ENCODE measurements at regions not wholly inside any gene's neighbourhood (a gene's known extent, or its start where the extent isn't known, plus 50 kb on each side); places are given as distances from the start of the nearest gene placed in this dataset.

DNA sequence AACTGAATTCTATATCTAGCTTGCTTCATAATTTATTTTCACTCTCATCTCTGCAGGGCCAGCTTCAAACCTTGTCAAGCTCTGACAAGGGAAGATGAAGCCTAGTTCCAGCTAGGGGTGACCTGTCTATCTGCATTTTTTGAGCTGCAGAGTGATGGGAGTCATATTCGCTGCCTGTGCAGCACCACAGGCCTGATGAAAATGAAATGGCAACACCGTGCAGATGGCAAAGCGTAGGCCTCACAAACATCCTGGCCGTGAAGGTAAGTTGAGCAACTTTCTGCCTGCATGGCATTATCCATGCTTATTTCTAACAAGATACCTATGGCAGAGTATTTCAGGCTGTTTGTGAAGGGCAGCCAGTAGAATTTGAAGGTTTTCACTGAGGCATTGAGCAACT, 86.4 kb upstream of the C1QTNF9B start:
- DNase-seq (ENCODE audit: low spot score), result no peak

DNA sequence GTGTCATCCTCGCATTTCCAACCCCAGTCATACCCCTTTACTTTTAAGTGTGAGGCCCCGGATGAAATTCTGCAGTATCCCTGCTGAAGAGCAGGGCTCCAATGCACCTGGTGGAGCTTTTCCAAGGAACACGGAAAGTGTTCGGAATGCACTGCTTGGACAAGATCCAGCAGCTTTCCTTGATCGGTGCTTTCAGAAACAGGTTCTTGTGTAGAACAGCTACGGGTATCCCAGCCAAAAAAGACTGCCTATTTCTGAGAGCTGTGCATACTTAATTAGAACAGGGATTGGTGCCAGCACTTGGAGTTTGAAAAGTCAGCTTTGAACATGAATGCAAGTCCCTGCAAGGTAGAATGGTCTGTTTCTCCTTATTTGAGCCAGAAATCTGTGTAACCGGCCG, 87.2 kb upstream of the C1QTNF9B start:
- DNase-seq (ENCODE audit: low spot score), result no peak

- no peak for DNase-seq (ENCODE audit: low spot score)
Measured at GRCh38 chr13:23985060-23985459, 87.8 kb upstream of the C1QTNF9B start.

DNA sequence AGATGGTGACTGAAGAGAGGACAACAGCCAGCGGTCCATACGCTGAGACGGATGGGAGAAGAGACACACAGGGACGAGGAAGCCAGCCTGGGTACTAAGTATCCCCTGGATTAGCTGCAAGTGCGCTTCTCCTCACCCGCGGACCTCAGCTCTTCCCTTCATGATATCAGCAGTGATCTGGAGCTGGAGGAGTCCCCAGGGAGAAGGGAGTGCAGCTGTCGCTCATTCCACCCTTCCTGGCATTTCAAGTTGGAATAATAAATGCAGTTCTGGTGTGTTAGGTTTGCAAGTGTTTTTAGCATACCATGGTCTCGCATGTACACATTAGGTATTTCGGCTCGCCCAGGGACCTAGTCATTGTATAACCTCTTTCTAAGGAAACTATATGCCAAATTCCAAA, 88.5 kb upstream of the C1QTNF9B start:
- DNase-seq (ENCODE audit: low spot score), result no peak

DNA sequence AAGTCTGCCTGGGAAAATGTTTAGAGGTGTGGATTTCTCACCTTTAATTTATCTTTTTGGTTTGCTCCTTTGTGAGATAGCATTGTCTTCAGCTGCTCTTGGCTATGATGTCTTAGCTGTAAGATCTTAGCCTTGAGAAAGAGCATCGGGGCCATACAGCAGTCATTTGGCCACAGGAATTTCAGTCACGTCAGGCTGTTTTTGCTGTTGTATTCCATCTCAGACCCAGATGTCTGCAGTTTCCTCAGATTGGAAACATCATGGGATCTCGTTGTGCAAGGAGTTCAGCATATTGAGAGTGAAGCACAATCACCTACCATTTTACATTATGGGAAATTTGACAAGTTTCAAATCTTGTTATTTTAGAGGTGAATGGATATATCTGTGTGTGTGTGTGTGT, 89.3 kb upstream of the C1QTNF9B start:
- DNase-seq (ENCODE audit: low spot score), result peak; percentile 88

- no peak for DNase-seq (ENCODE audit: low spot score)
Measured at GRCh38 chr13:23987331-23987894, 90.1 kb upstream of the C1QTNF9B start.

DNA sequence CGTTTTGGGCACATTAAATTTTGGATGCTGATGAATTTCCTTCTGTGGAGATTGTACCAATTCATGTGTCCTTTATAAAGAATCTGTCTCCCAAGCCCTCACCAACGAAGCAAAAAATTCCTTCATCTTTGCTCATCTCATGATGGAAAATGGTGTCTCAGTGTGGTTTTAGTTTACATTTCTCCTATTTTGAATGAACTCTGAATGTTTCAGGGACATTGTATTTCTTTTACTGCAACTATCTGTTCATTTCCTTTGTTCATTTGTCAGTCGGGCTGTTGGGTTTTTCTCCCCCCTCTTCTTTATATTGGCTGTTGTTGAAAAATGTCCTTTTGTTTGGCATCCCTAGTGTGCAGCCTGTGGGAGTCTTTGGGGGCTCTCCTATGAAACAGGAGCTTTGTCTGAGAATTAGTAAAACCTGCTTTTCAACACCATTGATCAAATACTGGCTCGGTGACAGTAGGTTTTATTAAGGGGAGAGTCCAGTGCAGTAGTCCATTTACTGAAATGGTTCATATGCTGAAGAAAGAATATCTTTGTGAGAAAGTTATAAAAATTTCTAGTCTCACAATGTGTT, 91.3 kb upstream of the C1QTNF9B start:
- DNase-seq (ENCODE audit: low spot score), result no peak

DNA sequence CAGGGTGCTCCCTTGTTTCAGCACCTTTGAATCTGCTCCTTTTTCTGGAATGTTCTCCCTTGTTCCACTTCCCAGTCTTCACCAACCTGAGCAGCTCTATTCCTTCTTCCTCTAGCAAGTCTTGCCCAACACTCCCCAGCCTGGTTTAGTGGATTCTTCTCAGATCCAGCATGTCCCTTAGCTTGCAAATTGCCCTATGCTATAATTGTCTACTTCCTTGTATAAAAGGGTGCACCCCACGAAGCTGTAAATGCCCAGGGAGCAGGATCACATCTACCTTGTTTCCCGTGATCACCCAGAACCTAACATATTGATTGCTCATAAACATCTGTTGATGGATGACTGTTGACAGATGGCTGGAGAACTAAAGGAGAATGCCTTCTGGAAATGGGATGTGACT, 93.2 kb upstream of the C1QTNF9B start:
- no peak for DNase-seq (ENCODE audit: low spot score)

DNA sequence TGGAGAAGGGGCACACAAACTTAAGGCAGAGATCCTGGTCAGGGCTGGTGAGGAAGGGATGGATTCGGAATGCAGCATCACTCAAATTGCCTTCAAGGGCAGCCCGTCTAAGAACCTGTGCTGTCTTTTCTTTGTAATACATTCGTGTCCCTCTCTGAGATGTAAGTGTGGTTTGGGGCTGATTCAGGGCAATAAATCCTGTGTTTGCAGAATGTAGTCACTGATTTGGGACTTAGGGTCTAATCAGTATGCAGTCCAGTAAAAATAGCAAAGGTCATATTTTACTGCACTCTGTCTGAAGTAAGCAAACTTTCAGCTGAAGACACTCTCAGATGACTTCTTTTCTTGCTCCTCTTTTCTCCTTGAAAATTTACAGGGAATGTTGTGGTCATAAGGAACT, 93.8 kb upstream of the C1QTNF9B start:
- DNase-seq (ENCODE audit: low spot score), result no peak

- DNase-seq (ENCODE audit: low spot score), result no peak
Measured at GRCh38 chr13:23992781-23993679, 95.7 kb upstream of the C1QTNF9B start.

- no peak for DNase-seq (ENCODE audit: low spot score)
Measured at GRCh38 chr13:23993680-23993985, 96.3 kb upstream of the C1QTNF9B start.

- no peak for DNase-seq (ENCODE audit: low spot score)
Measured at GRCh38 chr13:23995283-23996073, 98.2 kb upstream of the C1QTNF9B start.

DNA sequence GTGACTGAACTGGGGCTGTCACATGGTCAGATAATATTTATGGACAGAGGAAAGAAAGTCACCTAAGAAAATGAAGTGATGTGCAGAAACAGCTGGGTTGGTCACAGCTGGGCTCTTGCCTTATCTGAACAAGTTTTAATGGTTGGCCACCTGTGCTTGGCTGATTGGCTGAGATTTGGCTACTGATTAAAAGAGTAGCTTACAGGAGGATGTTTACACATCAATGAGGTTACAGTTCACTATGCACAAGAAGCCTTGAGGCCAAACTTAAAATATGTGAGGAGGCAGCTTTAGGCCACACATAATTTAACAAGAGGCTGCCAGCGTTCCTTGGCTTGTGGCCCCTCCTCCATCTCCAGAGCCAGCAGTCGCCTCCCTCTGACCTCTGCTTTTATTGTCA, 99.2 kb upstream of the C1QTNF9B start:
- no peak for DNase-seq (ENCODE audit: low spot score)

GRCh38 chr13:23999424-23999823, 102.1 kb upstream of the C1QTNF9B start:
- DNase-seq (ENCODE audit: low spot score), result no peak

DNA sequence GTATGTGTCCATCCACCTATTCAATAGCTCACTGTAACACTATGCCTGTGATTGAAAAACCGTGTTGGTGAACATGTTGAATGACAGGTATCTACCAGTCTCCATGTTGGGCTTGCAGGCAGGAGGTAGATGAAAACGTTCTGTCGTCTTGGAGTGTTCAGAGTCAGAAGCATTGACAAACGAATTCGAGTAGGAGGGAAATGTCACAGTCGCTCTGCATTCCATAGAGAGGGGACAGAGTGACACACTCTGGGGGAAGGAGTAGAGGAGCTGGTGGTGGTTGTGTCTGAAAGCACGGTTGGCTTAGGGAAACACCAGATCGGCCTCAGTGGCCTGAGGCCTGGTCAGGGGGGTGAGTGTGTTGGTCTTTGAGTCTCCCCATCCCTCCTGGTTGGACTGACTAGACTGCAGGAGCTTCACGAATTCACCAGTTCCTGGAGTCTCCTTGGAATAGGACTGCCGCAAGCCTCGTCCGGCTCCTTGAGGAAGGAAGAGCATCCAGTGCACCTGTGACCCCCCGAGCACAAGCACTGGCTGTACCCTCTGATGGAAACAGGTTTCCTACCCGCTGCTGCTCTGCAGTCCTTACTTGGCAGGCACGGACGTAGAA, 105.0 kb upstream of the C1QTNF9B start:
- DNase-seq (ENCODE audit: low spot score), result no peak

DNA sequence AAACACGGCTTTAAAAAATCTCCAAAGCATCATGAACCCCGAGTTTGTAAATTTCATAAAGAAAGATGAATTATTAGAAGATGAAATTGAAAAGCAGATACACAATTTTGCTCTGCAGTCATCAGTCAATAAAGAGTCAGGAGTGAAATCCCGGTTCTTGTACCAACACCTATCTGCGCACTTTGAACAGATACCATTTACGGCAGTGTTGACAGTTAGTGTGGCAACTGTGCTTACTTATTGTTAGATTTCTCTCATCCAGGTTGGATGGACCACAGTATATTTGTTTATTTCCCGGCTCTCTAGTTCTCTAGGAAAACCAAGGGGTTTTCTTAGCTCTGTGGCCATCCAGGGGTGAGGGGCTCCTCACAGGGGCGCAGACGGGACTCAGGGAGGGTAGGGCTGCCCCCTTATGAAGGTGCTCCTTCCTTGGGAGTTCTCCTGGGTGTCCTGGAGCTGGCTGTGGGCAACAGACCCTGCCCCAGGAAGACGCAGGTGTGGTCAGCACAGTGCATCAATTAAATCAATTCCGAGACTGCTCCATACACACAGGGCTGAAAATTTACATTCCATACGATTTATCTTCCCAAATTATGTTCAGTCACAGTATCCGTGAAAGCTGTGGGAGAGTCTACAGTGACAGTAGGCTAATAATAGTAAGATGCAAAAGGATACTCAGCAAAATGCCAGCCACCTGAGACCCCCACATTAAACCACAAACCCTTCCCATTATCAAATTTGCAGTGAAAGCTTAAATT, 107.0 kb upstream of the C1QTNF9B start:
- no peak for DNase-seq (ENCODE audit: low spot score)

DNA sequence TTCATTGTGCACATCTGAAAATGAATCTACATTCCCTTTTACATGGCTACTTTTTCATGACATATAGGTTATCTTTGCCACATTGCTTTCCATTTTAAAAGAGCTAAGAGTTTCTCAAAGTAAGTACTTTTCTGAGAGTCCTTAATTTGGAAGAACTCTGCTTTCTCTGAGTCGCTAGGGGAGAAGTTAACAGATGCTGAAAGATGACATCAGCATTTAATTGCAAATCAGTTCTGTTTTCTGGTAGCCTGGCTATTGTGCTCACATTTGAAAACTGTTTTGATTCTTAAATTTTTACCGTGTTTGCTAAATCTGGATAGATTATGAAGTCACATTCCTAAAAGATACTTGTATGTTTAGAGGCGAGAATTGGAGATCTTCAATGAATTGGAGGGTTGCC, 107.7 kb upstream of the C1QTNF9B start:
- DNase-seq (ENCODE audit: low spot score), result no peak

DNA sequence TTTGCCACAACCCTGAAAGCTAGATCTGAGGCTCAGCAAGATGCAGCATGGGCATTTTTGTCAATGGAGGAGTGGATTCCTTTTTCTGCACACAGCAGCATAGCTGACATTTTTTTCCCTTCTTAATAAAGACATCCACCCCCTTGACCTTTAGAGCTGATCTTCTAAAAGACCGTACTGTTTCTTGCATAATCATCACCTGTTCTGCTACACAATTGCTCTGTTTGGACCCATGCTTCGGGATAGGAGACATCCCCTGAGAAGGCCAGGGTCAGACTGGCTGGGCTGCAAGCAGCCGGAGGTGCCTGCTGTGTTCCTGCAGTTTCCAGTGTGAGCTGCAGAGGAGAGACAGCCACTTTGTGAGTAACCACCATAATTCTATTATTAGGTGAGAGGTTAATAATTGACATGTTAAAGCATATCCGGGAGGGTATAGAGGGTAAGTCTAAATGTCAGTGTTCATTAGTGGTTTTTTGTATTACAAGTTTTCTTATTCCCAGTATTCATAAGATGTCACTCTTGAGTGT, 108.5 kb upstream of the C1QTNF9B start:
- DNase-seq (ENCODE audit: low spot score), result no peak

GRCh38 chr13:24006520-24007248, 109.4 kb upstream of the C1QTNF9B start:
- no peak for DNase-seq (ENCODE audit: low spot score)

DNA sequence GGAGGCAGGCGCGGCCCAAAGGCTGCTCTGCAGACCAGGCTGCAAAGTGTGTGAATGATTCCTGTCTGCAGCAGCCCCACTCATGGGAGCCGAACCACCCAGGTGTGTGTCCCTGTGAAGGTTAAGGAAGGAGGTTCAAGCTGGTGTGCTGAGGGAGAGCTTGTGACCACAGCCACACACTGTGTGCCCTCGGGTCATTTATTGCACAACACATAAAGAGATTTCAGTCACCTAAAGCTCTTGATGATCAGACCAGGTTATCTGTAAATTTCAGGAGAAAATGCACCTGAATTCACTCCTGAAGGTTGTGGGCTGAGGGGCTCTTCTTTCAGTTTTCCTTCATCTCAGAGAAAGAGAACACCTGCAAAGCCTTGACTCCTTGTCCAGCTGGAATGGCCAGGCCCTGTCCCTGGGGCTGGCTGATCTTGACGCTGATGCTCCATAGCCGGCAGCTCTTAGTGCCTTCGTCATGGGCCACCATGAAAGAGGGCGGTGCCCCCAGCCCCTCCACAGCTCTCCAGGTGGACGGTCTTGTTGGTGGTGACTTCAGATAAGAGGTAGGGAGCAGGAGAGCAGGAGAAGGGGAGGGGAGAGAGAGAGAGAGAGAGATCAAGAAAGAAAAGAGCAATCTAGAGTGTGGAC, 110.8 kb upstream of the C1QTNF9B start:
- DNase-seq (ENCODE audit: low spot score), result no peak

All from AG08396 (cell line).